OCI-LY7 (cell line): ENCODE measurements at regions not wholly inside any gene's neighbourhood (a gene's known extent, or its start where the extent isn't known, plus 50 kb on each side); places are given as distances from the start of the nearest gene placed in this dataset.
"Not testable (repeated sequence)": the region's sequence is repeated elsewhere in the genome, so short reads cannot be mapped to it uniquely, and the experiment has no call there.

Experiments
- BruUV-seq: library from RNA; stranded (reverse); fragments of 400-500 nt; replicated peaks from 2 replicates; lab custom pipeline; 2021; lab: Mats Ljungman, UMichigan
- CTCF ChIA-PET: fragments of 300-600 bp; sonication (Branson Sonifier 250); formaldehyde crosslinking; loops from one replicate; lab custom pipeline; 2022; ENCODE audit warnings: antibody characterized with exemption; ENCODE audit not compliant: unreplicated experiment; lab: Charles Lee
- POLR2A ChIA-PET: fragments of 300-600 bp; sonication (Branson Sonifier 250); formaldehyde crosslinking; loops from one replicate; lab custom pipeline; 2022; ENCODE audit warnings: antibody characterized with exemption; lab: Charles Lee
- DNase-seq: peaks from one replicate; pipeline ENCODE4 v3.0.0-alpha.2; 2015; ENCODE audit warnings: low spot score
- H2AFZ ChIP-seq: fragments of 200-600 bp; sonication (generic), shearing (Covaris generic); 2 replicates; pipeline ENCODE4 v1.6.1; 2014; ENCODE audit warnings: mild to moderate bottlenecking, antibody characterized with exemption, low read length, moderate library complexity
- H3K27ac ChIP-seq: fragments of 200-600 bp; sonication (generic); 2 replicates; pipeline ENCODE4 v1.5.1; 2014; ENCODE audit warnings: mixed run types, low read depth, mild to moderate bottlenecking, moderate library complexity, low read length, inconsistent platforms; ENCODE audit not compliant: poor library complexity, severe bottlenecking
- H3K36me3 ChIP-seq: fragments of 200-600 bp; sonication (generic); 2 replicates; pipeline ENCODE4 v1.6.1; 2014; ENCODE audit warnings: mild to moderate bottlenecking, antibody characterized with exemption, low read length, moderate library complexity, mixed read lengths; ENCODE audit not compliant: insufficient read depth
- H3K4me1 ChIP-seq: fragments of 200-600 bp; sonication (generic); 2 replicates; pipeline ENCODE4 v1.5.1; 2014; ENCODE audit warnings: mild to moderate bottlenecking, low read length; ENCODE audit not compliant: insufficient read depth, poor library complexity, severe bottlenecking
- H3K4me2 ChIP-seq: fragments of 200-600 bp; sonication (generic); 2 replicates; pipeline ENCODE4 v1.6.1; 2014; ENCODE audit warnings: mild to moderate bottlenecking, low read length
- H3K4me3 ChIP-seq: fragments of 200-600 bp; sonication (generic); 2 replicates; pipeline ENCODE4 v1.5.1; 2014; ENCODE audit warnings: mild to moderate bottlenecking, low read depth, low read length; ENCODE audit not compliant: poor library complexity, severe bottlenecking
- H3K79me2 ChIP-seq: fragments of 200-600 bp; sonication (generic); 2 replicates; pipeline ENCODE4 v1.6.1; 2016; ENCODE audit warnings: low read depth, mild to moderate bottlenecking, low read length, moderate library complexity, mixed read lengths; ENCODE audit not compliant: insufficient read depth
- H3K9me2 ChIP-seq: fragments of 200-600 bp; sonication (generic); 2 replicates; pipeline ENCODE4 v1.6.1; 2016; ENCODE audit warnings: mild to moderate bottlenecking, low read length, mixed read lengths; ENCODE audit not compliant: insufficient read depth
- H3K9me3 ChIP-seq: fragments of 200-600 bp; sonication (generic); 2 replicates; pipeline ENCODE4 v1.6.1; 2014; ENCODE audit warnings: mild to moderate bottlenecking, mixed run types, low read length, mixed read lengths
- H4K20me1 ChIP-seq: fragments of 200-600 bp; sonication (generic); 2 replicates; pipeline ENCODE4 v1.6.1; 2014; ENCODE audit warnings: mild to moderate bottlenecking, antibody characterized with exemption, low read length, moderate library complexity, mixed read lengths; ENCODE audit not compliant: insufficient read depth
- CTCF ChIP-seq: fragments of 200-600 bp; sonication (generic); conservative IDR thresholded peaks from 2 replicates; pipeline ENCODE4 v1.5.1; 2014; ENCODE audit warnings: mild to moderate bottlenecking, antibody characterized with exemption, low read length, moderate library complexity, mixed read lengths
- intact Hi-C: fragments of 100-400 bp; cut with micrococcal nuclease; formaldehyde crosslinking; loops from one replicate; pipeline ENCODE4 v1.10.0; 2022; ENCODE audit not compliant: unreplicated experiment

- DNase-seq, H3K4me2 ChIP-seq, H3K79me2 ChIP-seq, H4K20me1 ChIP-seq, H3K4me3 ChIP-seq, H3K36me3 ChIP-seq, H3K9me2 ChIP-seq, intact Hi-C loops, POLR2A ChIA-PET, H3K9me3 ChIP-seq, CTCF ChIA-PET, H3K4me1 ChIP-seq, H2AFZ ChIP-seq, H3K27ac ChIP-seq, BruUV-seq: not testable (repeated sequence)
Observed at GRCh38 chr1:120542365-120542764, 127.5 kb downstream of the NBPF8 start.

DNA sequence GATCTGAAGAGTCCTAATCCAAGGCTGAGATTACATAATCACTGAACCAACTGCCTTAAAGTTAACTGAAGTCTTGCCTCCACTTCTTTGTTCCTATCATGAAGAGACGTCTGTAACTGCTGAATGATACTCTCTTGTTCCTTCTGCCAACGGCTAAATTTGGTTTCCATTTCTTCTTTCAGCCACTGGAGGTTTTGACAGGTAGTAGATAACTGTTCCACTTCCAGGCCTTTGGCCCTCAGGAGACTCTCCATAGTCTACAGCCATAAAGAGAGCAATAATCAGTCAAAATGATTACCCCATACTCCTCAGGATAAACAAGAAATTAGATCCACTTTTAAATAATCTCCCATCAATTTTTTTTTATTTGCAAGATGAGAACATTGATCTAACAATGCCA lies 128.1 kb downstream of the NBPF8 start:
- H3K27ac ChIP-seq, POLR2A ChIA-PET, H3K4me3 ChIP-seq, H3K4me1 ChIP-seq, H3K9me2 ChIP-seq, BruUV-seq, H2AFZ ChIP-seq, intact Hi-C loops, H4K20me1 ChIP-seq, CTCF ChIA-PET, DNase-seq, H3K4me2 ChIP-seq, H3K9me3 ChIP-seq, H3K79me2 ChIP-seq, H3K36me3 ChIP-seq: not testable (repeated sequence)

GRCh38 chr1:120544434-120544833 lies 129.6 kb downstream of the NBPF8 start:
- H4K20me1 ChIP-seq, H3K79me2 ChIP-seq, H3K9me3 ChIP-seq, CTCF ChIA-PET, H3K36me3 ChIP-seq, H3K4me2 ChIP-seq, POLR2A ChIA-PET, H3K27ac ChIP-seq, H3K9me2 ChIP-seq, H2AFZ ChIP-seq, BruUV-seq, H3K4me3 ChIP-seq, DNase-seq, H3K4me1 ChIP-seq, intact Hi-C loops: not testable (repeated sequence)
- peak; percentile 43; the same call in 1 of the 2 replicates for TF ChIP-seq CTCF

- POLR2A ChIA-PET, DNase-seq, H3K9me3 ChIP-seq, H3K36me3 ChIP-seq, BruUV-seq, H2AFZ ChIP-seq, H3K4me2 ChIP-seq, CTCF ChIA-PET, H3K4me1 ChIP-seq, H4K20me1 ChIP-seq, H3K9me2 ChIP-seq, intact Hi-C loops, H3K4me3 ChIP-seq, H3K27ac ChIP-seq: not testable (repeated sequence)
- peaks cover 17% of the 10 kb centered on the region for H3K79me2 ChIP-seq
Observed at GRCh38 chr1:120550335-120550734, 135.5 kb downstream of the NBPF8 start.

- H3K4me1 ChIP-seq, DNase-seq, BruUV-seq, H3K4me3 ChIP-seq, H3K9me3 ChIP-seq, H3K9me2 ChIP-seq, CTCF ChIA-PET, H3K27ac ChIP-seq, H3K36me3 ChIP-seq, intact Hi-C loops, POLR2A ChIA-PET, H2AFZ ChIP-seq, H4K20me1 ChIP-seq: not testable (repeated sequence)
- 0 out of 2 replicates have a peak overlapping the region, but pooled peaks have one; percentile 36 for H3K4me2 ChIP-seq
- peaks cover 28% of the 10 kb centered on the region for H3K79me2 ChIP-seq
Observed at GRCh38 chr1:120552190-120552589, 137.4 kb downstream of the NBPF8 start.

DNA sequence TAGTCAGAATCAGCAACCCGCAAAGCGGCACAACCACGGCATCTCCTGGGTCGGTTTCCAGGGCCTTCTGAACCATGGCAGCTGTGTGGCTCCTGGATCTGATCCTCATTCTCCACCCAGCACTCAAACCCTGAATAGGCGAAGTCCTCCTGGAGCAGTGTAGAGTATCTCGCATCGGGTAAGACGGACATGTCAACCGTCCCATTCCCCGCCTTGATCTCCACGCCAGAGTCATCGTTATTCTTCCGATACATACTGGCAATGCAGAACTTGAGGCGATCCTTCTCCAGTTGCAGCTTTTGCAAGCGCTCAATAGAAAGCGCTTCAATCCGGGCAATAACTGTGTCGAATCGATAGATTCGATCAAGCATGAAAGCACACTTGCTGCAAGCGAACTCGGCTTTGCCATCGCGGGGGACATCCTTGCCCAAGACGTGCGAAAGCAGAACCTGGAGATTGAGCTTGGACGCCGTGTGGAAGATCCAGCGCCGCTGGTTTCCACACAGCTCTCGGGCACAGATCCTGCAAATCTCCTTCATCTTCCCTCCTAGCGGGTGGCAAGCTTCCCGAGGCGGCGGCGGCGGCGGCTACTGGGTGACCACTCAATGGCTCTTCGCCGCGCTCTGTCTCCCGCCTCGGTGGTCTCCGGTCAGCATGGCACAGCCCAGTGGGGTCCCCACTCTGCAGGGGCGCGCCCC lies 142.9 kb downstream of the NBPF8 start:
- H3K36me3 ChIP-seq, H3K9me2 ChIP-seq, H2AFZ ChIP-seq: not testable (repeated sequence)

More for the DNA sequence above, 142.9 kb downstream of the NBPF8 start:
- DNase-seq: peak; percentile 13
- H3K27ac ChIP-seq, BruUV-seq, H3K9me3 ChIP-seq, intact Hi-C loops, POLR2A ChIA-PET, H4K20me1 ChIP-seq, CTCF ChIA-PET: not testable (repeated sequence)
- peak overlapping the region; percentile 68 for H3K4me2 ChIP-seq
- peaks cover 20% of the 10 kb centered on the region for H3K4me1 ChIP-seq
- peaks cover 24% of the 10 kb centered on the region for H3K79me2 ChIP-seq
- H3K4me3 ChIP-seq: peak overlapping the region; percentile 67
